Epithelial cell of esophagus (primary cell): ENCODE measurements at regions not wholly inside any gene's neighbourhood (a gene's known extent, or its start where the extent isn't known, plus 50 kb on each side); places are given as distances from the start of the nearest gene placed in this dataset.

ENCODE experiments used
- DNase-seq: peaks from one replicate; pipeline ENCODE4 v3.0.0; 2010; ENCODE audit warnings: low read depth
- H3K4me3 ChIP-seq: 2 replicates; pipeline ENCODE4 v1.5.1; 2011; ENCODE audit warnings: mild to moderate bottlenecking, low read length, control low read depth
- CTCF ChIP-seq: IDR thresholded peaks from 2 replicates; pipeline ENCODE4 v1.5.1; 2011; ENCODE audit warnings: low read depth, mild to moderate bottlenecking, low read length, control low read depth, inconsistent platforms; ENCODE audit not compliant: insufficient read depth; ENCODE audit errors: missing control alignments

GRCh38 chr3:150348500-150348899 lies 59.6 kb upstream of the TSC22D2 start:
- no peak for TF ChIP-seq CTCF
- DNase-seq = peak; percentile 95
- no peak overlapping the region for H3K4me3 ChIP-seq

- no peak overlapping the region for H3K4me3 ChIP-seq
- no peak for TF ChIP-seq CTCF
- peak; percentile 72 for DNase-seq
Observed at GRCh38 chr3:150346981-150347863, 60.9 kb upstream of the TSC22D2 start.

- DNase-seq = no peak
- H3K4me3 ChIP-seq = no peak overlapping the region
Observed at GRCh38 chr3:150346266-150346665, 61.8 kb upstream of the TSC22D2 start.

GRCh38 chr3:150345021-150345538 lies 63.0 kb upstream of the TSC22D2 start:
- peak; percentile 99 for DNase-seq
- no peak for TF ChIP-seq CTCF
- H3K4me3 ChIP-seq = no peak overlapping the region

More at GRCh38 chr3:150346266-150346665, 61.8 kb upstream of the TSC22D2 start:
- TF ChIP-seq CTCF = no peak

GRCh38 chr3:150344079-150344759 lies 63.9 kb upstream of the TSC22D2 start:
- DNase-seq = no peak
- TF ChIP-seq CTCF = no peak
- no peak overlapping the region for H3K4me3 ChIP-seq

- TF ChIP-seq CTCF = no peak
- DNase-seq = no peak
- no peak overlapping the region for H3K4me3 ChIP-seq
Observed at GRCh38 chr3:150342896-150343467, 65.1 kb upstream of the TSC22D2 start.
